ENCODE measurements at regions not wholly inside any gene's neighbourhood (a gene's known extent, or its start where the extent isn't known, plus 50 kb on each side); places are given as distances from the start of the nearest gene placed in this dataset.

- peaks cover 6 to 7% of the 10 kb centered on the region in 2 donors for H3K9me3 ChIP-seq (ENCODE audit: control insufficient read depth in 2 of 2, insufficient read depth in 1 of 2, low read depth in 1 of 2, low read length in 1 of 2)
- H3K4me1 ChIP-seq (ENCODE audit: control insufficient read depth in 2 of 2, insufficient read depth in 2 of 2, low read length in 1 of 2), result no peaks in the 10 kb centered on the region
- H3K27me3 ChIP-seq (ENCODE audit: control insufficient read depth in 1 of 2, insufficient read depth in 2 of 2, low read length in 2 of 2), result no peaks in the 10 kb centered on the region
- 49 to 57% methylated on average over 1 of the region's 1 CpG for WGBS, 2 donors
- H3K4me3 ChIP-seq (ENCODE audit: low read depth in 1 of 2, low read length in 2 of 2), result no peak overlapping the region
- H3K27ac ChIP-seq (ENCODE audit: low read depth in 2 of 2, low read length in 1 of 2), result no peak overlapping the region
- no peaks in the 10 kb centered on the region for H3K36me3 ChIP-seq (ENCODE audit: control insufficient read depth in 2 of 2, insufficient read depth in 2 of 2, low read length in 1 of 2)
These were observed 109.8 kb upstream of the GALNT13 start for GRCh38 chr2:153761936-153762335.

- H3K9me3 ChIP-seq (ENCODE audit: control insufficient read depth in 2 of 2, insufficient read depth in 1 of 2, low read depth in 1 of 2, low read length in 1 of 2), result peaks cover 9 to 10% of the 10 kb centered on the region in 2 donors
These were observed 105.3 kb upstream of the GALNT13 start for GRCh38 chr2:153766415-153766814.

GRCh38 chr2:153770359-153770991 lies 101.2 kb upstream of the GALNT13 start:
- WGBS, 2 donors, result 50 to 53% methylated on average over 4 of the region's 4 CpGs
- Histone ChIP-seq H3K36me3 (ENCODE audit: control insufficient read depth in 2 of 2, insufficient read depth in 2 of 2, low read length in 1 of 2) (no peaks in the 10 kb centered on the region), H3K27ac (ENCODE audit: low read depth in 2 of 2, low read length in 1 of 2) (no peak overlapping the region), H3K4me3 (ENCODE audit: low read depth in 1 of 2, low read length in 2 of 2) (no peak overlapping the region), H3K9me3 (ENCODE audit: control insufficient read depth in 2 of 2, insufficient read depth in 1 of 2, low read depth in 1 of 2, low read length in 1 of 2) (peaks cover 3 to 5% of the 10 kb centered on the region in 2 donors), H3K27me3 (ENCODE audit: control insufficient read depth in 1 of 2, insufficient read depth in 2 of 2, low read length in 2 of 2) (no peaks in the 10 kb centered on the region), H3K4me1 (ENCODE audit: control insufficient read depth in 2 of 2, insufficient read depth in 2 of 2, low read length in 1 of 2) (no peaks in the 10 kb centered on the region)

More at GRCh38 chr2:153766415-153766814, 105.3 kb upstream of the GALNT13 start:
- Histone ChIP-seq H3K4me3 (ENCODE audit: low read depth in 1 of 2, low read length in 2 of 2) (no peak overlapping the region), H3K36me3 (ENCODE audit: control insufficient read depth in 2 of 2, insufficient read depth in 2 of 2, low read length in 1 of 2) (no peaks in the 10 kb centered on the region), H3K4me1 (ENCODE audit: control insufficient read depth in 2 of 2, insufficient read depth in 2 of 2, low read length in 1 of 2) (no peaks in the 10 kb centered on the region), H3K27ac (ENCODE audit: low read depth in 2 of 2, low read length in 1 of 2) (no peak overlapping the region), H3K27me3 (ENCODE audit: control insufficient read depth in 1 of 2, insufficient read depth in 2 of 2, low read length in 2 of 2) (no peaks in the 10 kb centered on the region)

GRCh38 chr2:153780241-153780640 lies 91.5 kb upstream of the GALNT13 start:
- Histone ChIP-seq H3K4me1 (ENCODE audit: control insufficient read depth in 2 of 2, insufficient read depth in 2 of 2, low read length in 1 of 2) (no peaks in the 10 kb centered on the region), H3K27me3 (ENCODE audit: control insufficient read depth in 1 of 2, insufficient read depth in 2 of 2, low read length in 2 of 2) (no peaks in the 10 kb centered on the region), H3K36me3 (ENCODE audit: control insufficient read depth in 2 of 2, insufficient read depth in 2 of 2, low read length in 1 of 2) (no peaks in the 10 kb centered on the region), H3K9me3 (ENCODE audit: control insufficient read depth in 2 of 2, insufficient read depth in 1 of 2, low read depth in 1 of 2, low read length in 1 of 2) (peaks cover 0 to 4% of the 10 kb centered on the region in 2 donors), H3K27ac (ENCODE audit: low read depth in 2 of 2, low read length in 1 of 2) (no peak overlapping the region), H3K4me3 (ENCODE audit: low read depth in 1 of 2, low read length in 2 of 2) (no peak overlapping the region)
- 69 to 72% methylated on average over 2 of the region's 2 CpGs for WGBS, 2 donors

GRCh38 chr2:153786016-153786415 lies 85.7 kb upstream of the GALNT13 start:
- peaks cover 9 to 12% of the 10 kb centered on the region in 2 donors for H3K9me3 ChIP-seq (ENCODE audit: control insufficient read depth in 2 of 2, insufficient read depth in 1 of 2, low read depth in 1 of 2, low read length in 1 of 2)
- no peak overlapping the region for H3K4me3 ChIP-seq (ENCODE audit: low read depth in 1 of 2, low read length in 2 of 2)
- H3K27me3 ChIP-seq (ENCODE audit: control insufficient read depth in 1 of 2, insufficient read depth in 2 of 2, low read length in 2 of 2), result no peaks in the 10 kb centered on the region
- no peak overlapping the region for H3K27ac ChIP-seq (ENCODE audit: low read depth in 2 of 2, low read length in 1 of 2)
- 90% methylated on average over 5 of the region's 5 CpGs for WGBS, 2 donors
- no peaks in the 10 kb centered on the region for H3K4me1 ChIP-seq (ENCODE audit: control insufficient read depth in 2 of 2, insufficient read depth in 2 of 2, low read length in 1 of 2)
- no peaks in the 10 kb centered on the region for H3K36me3 ChIP-seq (ENCODE audit: control insufficient read depth in 2 of 2, insufficient read depth in 2 of 2, low read length in 1 of 2)

GRCh38 chr2:153787612-153788011 lies 84.1 kb upstream of the GALNT13 start:
- H3K9me3 ChIP-seq (ENCODE audit: control insufficient read depth in 2 of 2, insufficient read depth in 1 of 2, low read depth in 1 of 2, low read length in 1 of 2), result peaks cover 9 to 12% of the 10 kb centered on the region in 2 donors
- no peaks in the 10 kb centered on the region for H3K4me1 ChIP-seq (ENCODE audit: control insufficient read depth in 2 of 2, insufficient read depth in 2 of 2, low read length in 1 of 2)
- no peak overlapping the region for H3K27ac ChIP-seq (ENCODE audit: low read depth in 2 of 2, low read length in 1 of 2)
- no peak overlapping the region for H3K4me3 ChIP-seq (ENCODE audit: low read depth in 1 of 2, low read length in 2 of 2)
- no peaks in the 10 kb centered on the region for H3K27me3 ChIP-seq (ENCODE audit: control insufficient read depth in 1 of 2, insufficient read depth in 2 of 2, low read length in 2 of 2)
- H3K36me3 ChIP-seq (ENCODE audit: control insufficient read depth in 2 of 2, insufficient read depth in 2 of 2, low read length in 1 of 2), result no peaks in the 10 kb centered on the region
- WGBS, 2 donors, result 93 to 94% methylated on average over 1 of the region's 1 CpG

GRCh38 chr2:153802671-153803070 lies 69.1 kb upstream of the GALNT13 start:
- no peak overlapping the region for H3K27ac ChIP-seq (ENCODE audit: low read depth in 2 of 2, low read length in 1 of 2)
- H3K36me3 ChIP-seq (ENCODE audit: control insufficient read depth in 2 of 2, insufficient read depth in 2 of 2, low read length in 1 of 2), result no peaks in the 10 kb centered on the region
- H3K4me1 ChIP-seq (ENCODE audit: control insufficient read depth in 2 of 2, insufficient read depth in 2 of 2, low read length in 1 of 2), result no peaks in the 10 kb centered on the region
- H3K4me3 ChIP-seq (ENCODE audit: low read depth in 1 of 2, low read length in 2 of 2), result no peak overlapping the region
- no peaks in the 10 kb centered on the region for H3K9me3 ChIP-seq (ENCODE audit: control insufficient read depth in 2 of 2, insufficient read depth in 1 of 2, low read depth in 1 of 2, low read length in 1 of 2)
- no peaks in the 10 kb centered on the region for H3K27me3 ChIP-seq (ENCODE audit: control insufficient read depth in 1 of 2, insufficient read depth in 2 of 2, low read length in 2 of 2)

GRCh38 chr2:153808679-153809078 lies 63.0 kb upstream of the GALNT13 start:
- no peak overlapping the region for H3K4me3 ChIP-seq (ENCODE audit: low read depth in 1 of 2, low read length in 2 of 2)
- no peaks in the 10 kb centered on the region for H3K4me1 ChIP-seq (ENCODE audit: control insufficient read depth in 2 of 2, insufficient read depth in 2 of 2, low read length in 1 of 2)
- no peak overlapping the region for H3K27ac ChIP-seq (ENCODE audit: low read depth in 2 of 2, low read length in 1 of 2)
- no peaks in the 10 kb centered on the region for H3K9me3 ChIP-seq (ENCODE audit: control insufficient read depth in 2 of 2, insufficient read depth in 1 of 2, low read depth in 1 of 2, low read length in 1 of 2)
- no peaks in the 10 kb centered on the region for H3K36me3 ChIP-seq (ENCODE audit: control insufficient read depth in 2 of 2, insufficient read depth in 2 of 2, low read length in 1 of 2)
- H3K27me3 ChIP-seq (ENCODE audit: control insufficient read depth in 1 of 2, insufficient read depth in 2 of 2, low read length in 2 of 2), result no peaks in the 10 kb centered on the region

GRCh38 chr2:153811516-153811915 lies 60.2 kb upstream of the GALNT13 start:
- H3K27ac ChIP-seq (ENCODE audit: low read depth in 2 of 2, low read length in 1 of 2), result no peak overlapping the region
- H3K4me1 ChIP-seq (ENCODE audit: control insufficient read depth in 2 of 2, insufficient read depth in 2 of 2, low read length in 1 of 2), result no peaks in the 10 kb centered on the region
- H3K9me3 ChIP-seq (ENCODE audit: control insufficient read depth in 2 of 2, insufficient read depth in 1 of 2, low read depth in 1 of 2, low read length in 1 of 2), result no peaks in the 10 kb centered on the region
- H3K27me3 ChIP-seq (ENCODE audit: control insufficient read depth in 1 of 2, insufficient read depth in 2 of 2, low read length in 2 of 2), result no peaks in the 10 kb centered on the region
- no peaks in the 10 kb centered on the region for H3K36me3 ChIP-seq (ENCODE audit: control insufficient read depth in 2 of 2, insufficient read depth in 2 of 2, low read length in 1 of 2)
- H3K4me3 ChIP-seq (ENCODE audit: low read depth in 1 of 2, low read length in 2 of 2), result no peak overlapping the region
- WGBS, 2 donors, result 19 to 26% methylated on average over 1 of the region's 1 CpG

GRCh38 chr2:153812632-153813031 lies 59.1 kb upstream of the GALNT13 start:
- no peaks in the 10 kb centered on the region for H3K9me3 ChIP-seq (ENCODE audit: control insufficient read depth in 2 of 2, insufficient read depth in 1 of 2, low read depth in 1 of 2, low read length in 1 of 2)
- H3K27ac ChIP-seq (ENCODE audit: low read depth in 2 of 2, low read length in 1 of 2), result no peak overlapping the region
- no peak overlapping the region for H3K4me3 ChIP-seq (ENCODE audit: low read depth in 1 of 2, low read length in 2 of 2)
- WGBS, 2 donors, result 49 to 51% methylated on average over 1 of the region's 1 CpG
- H3K4me1 ChIP-seq (ENCODE audit: control insufficient read depth in 2 of 2, insufficient read depth in 2 of 2, low read length in 1 of 2), result no peaks in the 10 kb centered on the region
- H3K27me3 ChIP-seq (ENCODE audit: control insufficient read depth in 1 of 2, insufficient read depth in 2 of 2, low read length in 2 of 2), result no peaks in the 10 kb centered on the region
- H3K36me3 ChIP-seq (ENCODE audit: control insufficient read depth in 2 of 2, insufficient read depth in 2 of 2, low read length in 1 of 2), result no peaks in the 10 kb centered on the region
